MM.1S (cell line): ENCODE measurements at regions not wholly inside any gene's neighbourhood (a gene's known extent, or its start where the extent isn't known, plus 50 kb on each side); places are given as distances from the start of the nearest gene placed in this dataset.

Experiments
- CTCF ChIP-seq: fragments of 300-600 bp; sonication (generic); IDR thresholded peaks from 2 replicates; pipeline ENCODE4 v1.5.1; 2016; ENCODE audit warnings: antibody characterized with exemption, low read length, mixed read lengths
- EZH2phosphoT487 ChIP-seq: fragments of 300-600 bp; sonication (generic); IDR thresholded peaks from 2 replicates; pipeline ENCODE4 v1.6.1; 2018; ENCODE audit warnings: antibody characterized with exemption, low read length

DNA sequence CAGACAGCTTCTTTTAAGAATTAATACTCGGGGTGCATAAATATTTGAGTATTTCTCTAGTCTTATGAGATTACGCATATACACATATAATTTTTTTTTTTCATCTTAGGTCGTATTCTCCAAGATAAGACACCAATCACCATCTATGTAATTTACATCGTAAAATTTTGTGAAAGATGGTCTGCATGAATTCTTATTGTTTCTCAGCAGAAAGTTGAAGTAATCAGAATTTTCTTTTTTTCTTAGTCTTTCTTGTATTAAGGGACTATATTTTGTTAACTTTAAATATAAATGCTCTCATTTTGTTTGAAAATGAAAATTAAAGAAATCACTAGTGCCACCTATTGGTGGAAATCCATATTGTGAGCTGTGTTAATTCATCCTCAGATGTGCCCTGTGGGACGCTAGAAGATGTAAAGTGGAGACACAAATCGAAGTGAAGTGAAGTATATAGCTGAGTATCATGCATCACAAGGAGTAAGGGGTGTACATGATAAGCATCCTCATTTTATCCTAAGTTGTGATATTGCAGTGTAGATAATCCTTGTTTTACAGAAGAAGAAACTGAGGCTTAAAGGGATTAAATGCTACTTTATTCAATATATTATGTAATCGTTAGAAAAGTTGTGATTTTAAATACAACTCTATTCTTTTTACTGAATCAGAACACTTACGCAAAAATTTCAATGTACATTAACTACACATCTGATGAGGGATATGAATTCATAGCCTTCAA, 2084.3 kb downstream of the LRRC4C start:
- TF ChIP-seq CTCF (peak; percentile 72), EZH2phosphoT487 (no peak)
